GM18909 (cell line): ENCODE measurements at regions not wholly inside any gene's neighbourhood (a gene's known extent, or its start where the extent isn't known, plus 50 kb on each side); places are given as distances from the start of the nearest gene placed in this dataset.
"Not testable (repeated sequence)": the region's sequence is repeated elsewhere in the genome, so short reads cannot be mapped to it uniquely, and the experiment has no call there.

Experiments
- ATAC-seq: cut with Tn5 transposase; IDR thresholded peaks from one replicate; pipeline ENCODE4 v1.9.1; 2021; ENCODE audit warnings: mild to moderate bottlenecking; ENCODE audit not compliant: unreplicated experiment, poor library complexity

DNA sequence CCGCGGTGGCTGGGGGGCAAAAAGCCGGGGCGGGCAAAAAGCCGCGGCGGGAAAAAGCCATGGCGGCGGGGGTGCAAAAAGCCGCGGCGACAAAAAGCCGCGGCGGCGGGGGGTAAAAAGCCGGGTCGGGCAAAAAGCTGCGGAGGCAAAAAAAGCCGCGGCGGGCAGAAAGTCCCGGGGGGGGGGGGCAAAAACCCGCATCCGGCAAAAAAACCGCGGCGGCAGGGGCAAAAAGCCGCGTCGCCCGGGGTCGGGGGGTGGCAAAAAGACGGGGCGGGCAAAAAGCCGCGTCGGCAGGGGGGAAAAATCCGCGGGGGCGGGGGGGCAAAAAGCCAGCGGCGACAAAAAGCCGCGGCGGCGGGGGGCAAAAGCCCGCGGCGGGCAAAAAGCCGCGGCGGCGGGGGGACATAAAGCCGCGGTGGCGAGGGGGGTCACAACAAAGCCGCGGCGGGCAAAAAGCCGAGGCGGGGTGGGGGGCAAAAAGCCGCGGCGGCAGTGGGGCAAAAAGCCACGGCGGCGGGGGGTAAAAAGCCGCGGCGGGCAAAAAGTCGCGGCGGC is 1634.4 kb downstream of the RPIA start:
- not testable (repeated sequence) for ATAC-seq

DNA sequence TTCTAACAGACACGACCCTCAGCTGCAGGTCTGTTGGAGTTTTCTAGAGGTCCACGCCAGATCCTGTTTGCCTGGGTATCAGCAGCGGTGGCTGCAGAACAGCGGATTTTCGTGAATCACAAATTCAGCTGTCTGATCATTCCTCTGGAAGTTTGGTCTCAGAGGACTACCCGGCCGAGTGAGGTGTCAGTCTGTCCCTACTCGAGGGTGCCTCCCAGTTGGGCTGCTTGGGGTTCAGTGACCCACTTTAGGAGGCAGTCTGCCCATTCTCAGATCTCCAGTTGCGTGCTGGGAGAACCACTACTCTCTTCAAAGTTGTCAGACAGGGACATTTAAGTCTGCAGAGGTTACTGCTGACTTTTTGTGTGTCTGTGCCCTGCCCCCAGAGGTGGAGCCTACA is 1664.1 kb downstream of the RPIA start:
- ATAC-seq, result not testable (repeated sequence)

DNA sequence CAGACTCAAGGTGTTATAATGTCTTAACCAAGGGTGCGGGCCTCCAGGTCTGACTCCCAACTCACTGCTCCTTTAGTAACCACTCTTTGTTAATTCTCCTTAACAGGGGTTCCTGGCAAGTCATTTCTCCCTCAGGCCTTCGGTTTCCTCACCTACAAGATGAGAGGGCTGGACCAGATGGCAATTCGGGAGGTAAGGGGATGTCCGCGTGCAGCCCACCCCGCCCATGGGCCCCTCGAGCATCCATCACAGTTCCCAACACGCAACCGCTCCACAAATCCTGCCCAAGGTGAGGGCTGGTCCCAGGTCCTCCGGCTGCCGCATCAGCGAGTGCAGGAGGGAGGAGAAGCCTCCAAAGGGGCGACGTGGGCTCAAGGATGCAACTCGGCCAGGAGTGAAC is 1667.9 kb downstream of the RPIA start:
- ATAC-seq, result not testable (repeated sequence)

DNA sequence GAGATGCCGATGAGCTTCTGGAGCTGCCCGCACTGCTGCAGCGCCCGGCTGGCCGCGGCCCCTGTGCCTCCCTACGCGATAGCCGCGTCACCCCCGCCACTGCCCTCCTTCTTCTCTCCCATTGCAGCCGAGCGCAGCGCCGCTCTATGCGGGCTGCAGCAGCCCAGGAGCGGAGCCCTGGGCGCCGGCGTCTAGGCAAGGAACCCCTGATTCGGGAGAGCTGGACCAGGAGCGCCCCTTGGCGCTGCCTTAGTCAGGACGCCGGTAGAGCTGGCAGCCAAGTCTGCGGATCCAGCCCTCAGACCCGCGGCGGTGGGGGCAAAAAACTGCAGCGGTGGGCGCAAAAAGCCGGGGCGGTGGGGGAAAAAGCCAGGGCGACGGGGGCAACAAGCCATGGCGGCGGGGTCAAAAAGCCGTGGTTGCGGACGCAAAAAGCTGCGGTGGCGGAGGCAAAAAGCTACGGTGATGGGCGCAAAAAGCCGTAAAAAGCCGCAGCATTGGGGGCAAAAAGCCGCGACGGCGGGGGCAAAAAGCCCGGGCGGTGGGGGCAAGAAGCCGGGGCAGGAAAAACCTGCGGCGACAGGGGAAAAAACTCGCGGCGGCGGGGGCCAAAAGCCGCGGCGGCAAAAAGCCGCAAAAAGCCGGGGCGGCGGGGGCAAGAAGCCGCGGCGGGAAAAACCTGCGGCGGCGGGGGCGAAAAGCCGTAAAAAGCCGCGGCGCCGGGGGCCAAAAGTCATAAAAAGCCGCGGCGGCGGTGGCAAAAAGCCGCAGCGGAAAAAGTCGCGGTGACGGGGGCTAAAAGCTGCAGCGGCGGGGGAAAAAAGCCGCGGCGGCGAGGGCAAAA is 1668.6 kb downstream of the RPIA start:
- not testable (repeated sequence) for ATAC-seq

DNA sequence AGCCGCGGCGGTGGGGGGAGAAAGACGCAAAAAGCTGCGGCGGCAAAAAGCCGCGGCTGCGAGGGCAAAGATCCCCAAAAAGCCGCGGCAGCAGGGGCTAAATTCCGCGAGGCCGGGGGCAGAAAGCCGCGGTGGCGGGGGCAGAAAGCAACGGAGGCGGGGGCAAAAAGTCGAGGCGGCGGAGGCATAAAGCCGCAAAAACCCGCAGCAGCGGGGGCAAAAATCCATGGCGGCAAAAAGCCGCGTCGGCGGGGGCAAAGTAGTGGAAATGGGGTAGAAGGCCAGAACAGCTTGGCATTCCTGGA is 1669.2 kb downstream of the RPIA start:
- ATAC-seq, result not testable (repeated sequence)
